GM19238 (cell line): ENCODE measurements at regions not wholly inside any gene's neighbourhood (a gene's known extent, or its start where the extent isn't known, plus 50 kb on each side); places are given as distances from the start of the nearest gene placed in this dataset.
"Not testable (repeated sequence)": the region's sequence is repeated elsewhere in the genome, so short reads cannot be mapped to it uniquely, and the experiment has no call there.

Source experiments
- DNase-seq: peaks from one replicate; pipeline ENCODE4 v3.0.0; 2011; ENCODE audit warnings: low spot score; ENCODE audit not compliant: insufficient read length

DNA sequence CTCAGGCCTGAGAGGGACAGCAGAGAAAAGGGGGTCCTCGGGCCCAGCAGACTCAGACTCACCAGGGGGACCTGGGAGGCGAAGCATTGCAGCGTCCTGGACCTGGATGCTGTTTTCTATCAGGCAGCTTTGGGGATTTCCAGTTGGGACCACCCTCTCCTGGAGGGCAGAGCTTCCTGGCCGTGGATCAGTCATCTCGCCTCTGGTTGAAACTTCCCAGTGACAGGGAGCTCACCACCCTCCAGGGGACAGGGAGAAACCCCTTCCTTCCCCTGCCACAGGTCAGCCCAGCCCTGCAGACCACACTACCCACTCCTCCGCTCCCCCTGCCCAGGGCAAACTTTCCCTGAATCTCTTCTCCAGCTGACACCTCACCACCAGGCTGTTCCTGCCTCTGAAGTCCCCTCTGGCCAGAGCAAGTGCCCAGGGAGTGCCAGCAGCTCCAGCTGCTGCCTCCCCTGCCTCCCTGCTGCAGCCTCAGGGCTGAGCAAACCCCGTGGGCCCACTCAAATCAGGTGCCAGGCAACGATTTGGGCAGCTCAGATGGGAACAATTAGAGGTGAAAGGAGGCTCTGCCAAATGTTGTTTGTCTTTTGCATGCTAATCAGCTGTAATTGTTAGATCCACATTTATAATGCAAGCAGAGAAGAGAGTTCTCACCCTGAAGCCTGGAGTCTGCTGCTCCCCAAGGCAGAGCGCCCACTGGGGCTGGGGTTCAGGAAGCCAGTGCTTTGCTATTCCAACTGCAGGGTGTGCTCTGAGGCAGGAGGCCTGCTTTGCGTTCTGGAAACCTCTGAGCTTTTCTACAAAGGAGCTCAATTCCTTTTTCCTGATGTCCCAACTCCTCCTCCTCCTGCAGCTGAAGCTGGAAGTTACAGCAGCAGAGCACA lies 322.5 kb upstream of the SFSWAP start:
- not testable (repeated sequence) for DNase-seq

DNA sequence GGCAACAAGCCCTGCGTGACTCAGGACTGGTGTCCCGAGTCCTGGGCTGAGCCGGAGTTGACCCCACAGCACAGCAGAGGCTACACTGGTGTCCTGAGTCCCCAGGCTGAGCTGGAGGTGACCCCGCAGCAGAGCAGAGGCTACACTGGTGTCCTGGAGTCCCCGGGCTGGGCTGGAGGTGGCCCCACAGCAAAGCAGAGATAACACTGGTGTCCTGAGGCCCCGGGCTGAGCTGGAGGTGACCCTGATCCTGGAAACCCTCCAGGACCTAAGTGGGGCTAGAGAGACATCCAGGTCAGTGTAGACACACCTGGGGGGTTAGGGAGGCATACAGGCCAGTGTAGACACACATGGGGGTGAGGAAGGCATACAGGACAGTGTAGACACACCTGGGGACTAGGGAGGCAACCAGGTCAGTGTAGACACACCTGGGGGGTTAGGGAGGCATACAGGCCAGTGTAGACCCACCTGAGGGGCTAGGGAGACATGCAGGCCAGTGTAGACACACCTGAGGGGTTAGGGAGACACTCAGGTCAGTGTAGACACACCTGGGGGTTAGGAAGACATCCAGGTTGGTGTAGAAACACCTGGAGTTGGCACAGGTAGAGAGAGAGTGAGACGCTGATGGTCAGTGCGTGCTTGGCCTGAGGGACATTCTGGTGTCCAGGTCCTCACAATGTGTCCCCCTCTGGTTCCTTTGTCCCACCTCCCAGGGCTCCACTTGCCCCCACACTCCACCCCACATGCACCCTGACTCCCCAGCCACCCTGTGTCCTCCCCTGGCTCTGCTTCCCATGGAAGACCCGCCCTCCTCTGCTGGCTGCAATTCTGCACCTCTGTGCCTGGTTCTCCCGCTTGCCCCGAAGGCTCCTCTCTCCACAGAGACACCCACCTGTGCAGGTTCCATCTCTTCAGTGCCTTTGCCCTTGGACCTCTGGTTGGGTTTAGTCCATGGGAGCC lies 321.6 kb upstream of the SFSWAP start:
- no peak for DNase-seq

DNA sequence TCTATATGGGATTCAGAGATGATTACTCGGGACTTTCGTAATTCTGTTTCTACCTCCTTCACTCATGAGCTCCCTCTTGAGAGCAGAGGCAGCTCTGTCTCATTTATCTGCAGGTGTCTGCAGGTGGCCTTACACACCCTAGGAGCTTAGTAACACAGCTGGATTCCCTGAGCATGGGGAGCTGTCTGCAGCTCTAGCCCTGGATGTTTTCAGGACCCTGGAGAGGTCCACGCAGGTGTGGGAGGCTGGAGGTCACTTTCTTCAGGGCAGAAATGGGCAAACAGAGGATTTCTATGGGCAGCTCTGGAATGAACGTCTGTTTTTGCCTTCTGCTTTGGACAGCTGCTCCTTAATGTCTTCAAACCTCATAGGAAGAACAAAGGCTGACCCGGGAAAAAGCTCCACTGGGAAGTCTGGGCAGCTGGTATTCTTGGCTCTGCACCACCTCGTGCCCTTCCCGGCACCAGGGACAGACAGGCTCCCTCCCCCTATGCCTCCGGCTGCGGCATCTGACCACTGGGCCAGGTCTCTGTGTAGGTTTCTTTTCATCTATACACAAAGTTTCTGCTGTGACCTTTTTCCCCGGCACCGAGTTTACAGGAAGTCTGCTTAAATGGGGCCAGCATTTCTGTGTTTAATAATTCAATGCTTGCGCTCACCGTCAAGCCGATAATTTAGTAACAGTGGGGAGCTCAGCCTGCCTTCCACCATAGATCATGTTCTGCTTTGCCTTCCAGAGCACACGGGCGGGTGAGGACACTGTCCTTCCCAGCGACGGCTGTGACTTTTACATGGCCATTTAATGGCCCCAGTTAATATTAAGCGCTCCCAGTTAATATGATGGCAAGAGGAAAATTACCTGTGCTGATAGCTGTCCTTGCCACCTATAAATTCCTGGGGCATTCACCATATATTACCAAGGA lies 320.2 kb upstream of the SFSWAP start:
- no peak for DNase-seq

DNA sequence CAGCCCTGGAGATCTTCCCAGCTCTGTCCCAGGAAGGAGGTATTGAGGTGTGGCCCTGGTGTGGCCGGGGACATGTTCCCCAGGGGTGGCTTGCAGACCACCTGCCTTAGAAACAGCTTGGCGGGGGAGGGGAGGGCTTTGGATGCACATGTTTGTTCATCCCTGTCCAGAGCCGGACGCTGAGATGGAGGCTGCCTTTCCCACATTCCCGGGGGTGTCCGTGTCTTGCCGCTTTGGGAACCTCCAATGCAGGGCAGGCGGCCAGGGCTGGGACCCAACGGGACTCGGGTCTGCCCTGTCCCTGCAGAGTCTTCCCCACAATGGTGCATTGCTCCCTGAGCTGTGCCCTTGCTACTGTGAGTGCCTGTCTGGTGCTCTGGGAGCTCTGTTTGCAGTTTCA lies 319.5 kb upstream of the SFSWAP start:
- DNase-seq, result no peak

DNA sequence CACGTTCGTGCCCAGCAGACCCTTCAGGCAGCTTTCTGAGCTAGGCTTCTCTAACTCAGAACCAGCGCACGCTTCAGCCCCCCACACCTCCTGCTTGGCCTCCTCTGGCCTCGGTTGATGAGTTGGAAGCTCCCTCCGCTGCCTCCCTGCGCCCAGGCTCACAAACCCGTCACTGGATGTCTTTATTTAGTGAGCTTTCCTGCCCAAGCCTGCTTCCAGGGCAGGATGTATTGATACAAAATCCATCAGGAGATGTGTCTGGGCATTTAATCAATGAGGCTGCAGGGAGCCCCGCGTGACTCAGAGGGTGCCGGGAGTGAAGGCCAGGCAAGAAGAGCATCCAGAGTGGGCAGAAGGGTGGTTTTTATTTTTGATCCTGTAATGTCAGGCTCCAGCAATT lies 316.1 kb upstream of the SFSWAP start:
- DNase-seq, result not testable (repeated sequence)

DNA sequence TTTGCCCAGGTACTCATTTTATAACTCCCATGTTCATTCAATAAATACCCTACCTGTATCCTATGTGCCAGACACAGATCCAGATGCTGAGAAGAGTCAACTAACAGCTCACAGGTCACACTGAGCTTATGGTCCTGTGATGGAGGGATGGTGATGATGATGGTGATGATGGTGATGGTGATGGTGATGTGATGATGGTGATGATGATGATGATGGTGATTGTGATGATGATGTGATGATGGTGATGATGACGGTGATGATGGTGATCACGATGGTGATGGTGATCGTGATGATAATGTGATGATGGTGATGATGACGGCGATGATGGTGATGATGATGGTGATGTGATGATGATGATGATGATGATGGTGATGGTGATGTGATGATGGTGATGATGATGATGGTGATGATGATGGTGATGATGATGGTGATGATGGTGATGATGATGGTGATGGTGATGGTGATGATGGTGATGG lies 315.6 kb upstream of the SFSWAP start:
- not testable (repeated sequence) for DNase-seq

DNA sequence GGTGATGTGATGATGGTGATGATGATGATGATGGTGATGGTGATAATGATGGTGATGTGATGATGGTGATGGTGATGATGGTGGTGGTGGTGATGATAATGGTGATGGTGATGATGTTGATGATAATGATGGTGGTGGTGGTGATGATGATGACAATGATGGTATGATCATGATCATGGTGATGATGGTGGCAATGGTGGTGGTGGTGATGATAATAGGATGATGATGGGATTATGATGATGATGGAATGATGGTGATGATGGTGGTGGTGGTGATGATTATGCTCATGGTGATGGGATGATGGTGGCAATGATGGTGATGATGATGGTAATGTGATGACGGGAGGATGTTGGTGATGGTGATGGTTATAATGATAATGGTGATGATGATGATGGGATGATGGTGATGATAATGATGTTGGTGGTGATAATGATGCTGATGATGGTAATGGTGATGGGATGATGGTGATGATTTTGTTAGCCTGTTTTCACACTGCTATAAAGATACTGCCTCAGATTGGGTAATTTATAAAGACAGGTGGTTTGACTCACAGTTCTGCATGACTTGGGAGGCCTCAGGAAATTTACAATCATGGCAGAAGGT lies 314.8 kb upstream of the SFSWAP start:
- no peak for DNase-seq

DNA sequence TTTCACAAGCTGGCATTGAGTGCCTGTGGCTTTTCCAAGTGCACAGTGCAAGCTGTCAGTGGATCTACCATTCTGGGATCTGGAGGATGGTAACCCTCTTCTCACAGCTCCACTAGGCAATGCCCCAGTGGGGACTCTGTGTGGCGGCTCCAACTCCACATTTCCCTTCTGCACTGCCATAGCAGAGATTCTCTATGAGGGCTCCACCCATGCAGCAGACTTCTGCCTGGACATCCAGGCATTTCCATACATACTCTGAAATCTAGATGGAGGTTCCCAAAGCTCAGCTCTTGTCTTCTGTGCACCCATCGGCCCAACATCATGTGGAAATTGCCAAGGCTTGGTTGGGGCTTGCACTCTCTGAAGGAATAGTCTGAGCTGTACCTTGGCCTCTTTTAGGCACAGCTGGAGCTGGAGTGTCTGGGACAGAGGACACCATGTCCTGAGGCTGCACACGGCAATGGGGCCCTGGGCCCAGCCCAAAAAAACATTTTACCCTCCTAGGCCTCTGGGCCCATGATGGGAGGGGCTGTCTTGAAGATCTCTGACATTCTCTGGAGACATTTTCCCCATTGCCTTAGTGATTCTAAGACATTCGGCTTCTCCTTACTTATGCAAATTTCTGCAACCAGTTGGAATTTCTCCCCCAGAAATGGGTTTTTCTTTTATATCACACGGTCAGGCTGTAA lies 313.3 kb upstream of the SFSWAP start:
- no peak for DNase-seq

DNA sequence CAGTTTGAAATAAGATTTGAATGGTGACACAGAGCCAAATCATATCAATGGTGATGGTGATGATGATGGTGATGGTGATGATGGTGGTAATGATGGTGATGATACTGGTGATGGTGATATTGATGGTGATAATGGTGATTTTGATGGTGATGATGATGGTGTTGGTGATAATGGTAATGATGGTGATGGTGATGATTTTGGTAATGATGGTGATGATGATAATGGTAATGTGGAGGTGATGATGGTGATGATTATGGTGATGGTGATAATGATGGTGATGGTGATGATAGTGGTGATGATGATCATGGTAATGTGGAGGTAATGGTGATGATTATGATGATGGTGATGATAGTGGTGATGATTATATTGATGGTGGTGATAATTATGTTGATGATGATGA lies 311.9 kb upstream of the SFSWAP start:
- no peak for DNase-seq

DNA sequence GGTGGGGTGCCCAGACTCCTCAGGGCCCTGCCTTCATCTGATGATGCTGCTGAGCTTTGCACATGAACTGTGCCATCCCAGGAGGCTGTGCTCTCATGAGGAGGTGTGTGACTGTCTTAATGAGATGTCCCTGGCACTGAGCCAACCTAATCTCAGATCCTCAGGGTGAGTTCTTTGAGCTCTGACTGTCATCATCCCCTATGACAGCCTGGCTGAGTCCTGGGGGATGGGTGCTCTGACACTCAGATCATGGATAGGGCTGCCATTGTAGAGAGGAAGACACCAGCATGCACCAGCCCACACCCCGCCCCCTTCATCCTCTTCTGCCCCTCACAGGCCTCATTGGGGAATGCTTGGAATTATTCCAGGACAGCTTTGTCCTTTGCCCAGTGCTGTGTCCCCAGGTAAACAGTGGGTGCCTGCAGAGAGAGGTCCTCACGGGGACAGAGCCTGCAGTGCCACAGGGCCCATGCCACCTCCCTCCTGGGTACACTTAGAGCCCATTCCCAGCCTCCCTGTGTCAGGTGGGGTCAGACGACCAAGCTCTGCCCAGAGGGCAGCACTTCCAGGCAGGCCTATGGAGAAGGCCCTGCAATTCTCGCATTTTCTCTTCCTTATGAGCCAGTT lies 310.1 kb upstream of the SFSWAP start:
- not testable (repeated sequence) for DNase-seq

DNA sequence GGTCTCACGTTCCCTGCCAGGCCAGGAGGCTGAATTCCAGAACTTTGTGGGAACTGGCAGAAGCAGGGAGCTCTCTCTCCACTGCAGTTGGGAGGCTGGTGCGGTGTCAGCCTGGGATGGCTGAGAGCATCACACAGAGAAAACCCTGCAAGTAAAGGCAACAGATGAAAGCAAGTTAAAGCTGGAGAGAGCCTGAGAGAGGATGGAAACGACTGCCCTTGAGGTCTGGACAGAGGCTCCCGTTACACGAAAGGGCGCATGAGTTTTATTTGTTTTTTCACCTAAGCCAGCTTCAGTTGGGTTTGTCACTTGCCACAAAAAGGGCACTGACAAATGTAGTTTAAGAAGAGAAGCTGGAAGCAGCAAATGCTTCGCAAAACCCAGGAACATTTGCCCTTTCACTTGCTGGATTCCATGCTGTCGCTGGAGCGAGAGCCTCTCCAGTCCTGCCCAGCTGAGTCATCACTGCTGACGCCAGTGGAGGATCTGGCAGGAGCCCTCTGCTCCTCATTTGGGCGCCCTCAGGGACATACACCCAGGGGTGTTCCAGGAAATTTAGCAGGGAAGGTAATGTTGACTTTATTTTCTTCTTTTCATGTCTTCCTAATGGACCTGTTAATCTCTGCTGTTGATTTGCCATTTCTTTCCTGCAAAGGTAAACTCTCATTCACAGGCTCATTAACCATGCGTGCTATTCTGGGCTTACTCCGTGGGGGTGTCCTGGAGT lies 308.8 kb upstream of the SFSWAP start:
- not testable (repeated sequence) for DNase-seq

DNA sequence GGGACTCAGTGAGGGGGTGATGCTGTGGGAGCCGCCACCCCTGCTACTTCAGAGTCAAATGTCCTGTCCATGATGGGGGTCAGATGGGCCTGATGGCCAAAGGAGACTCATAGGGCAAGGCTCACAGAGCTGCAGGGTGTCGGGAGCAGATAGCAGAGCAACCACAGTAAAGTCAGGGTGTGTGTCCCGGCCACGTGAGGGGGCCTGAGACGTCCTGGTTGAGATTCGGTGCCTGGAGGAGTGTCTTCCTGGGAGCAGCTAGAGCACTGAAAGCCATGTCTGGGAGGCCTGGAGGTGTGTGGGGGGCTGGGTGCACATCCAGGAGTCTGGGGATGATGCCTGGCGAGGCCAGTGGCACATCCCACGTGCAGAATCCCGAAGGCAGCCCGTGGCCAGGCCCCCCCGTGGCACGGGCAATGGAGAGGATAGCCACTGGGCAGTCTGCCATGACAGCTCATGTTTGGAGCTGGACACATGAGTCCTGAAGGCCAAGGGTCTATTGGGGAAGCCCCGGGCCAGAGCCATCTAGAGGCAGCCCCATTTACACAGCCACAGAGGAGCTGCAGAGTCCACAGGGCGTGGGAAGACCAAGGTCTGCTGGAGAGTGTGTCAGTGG lies 308.0 kb upstream of the SFSWAP start:
- no peak for DNase-seq

DNA sequence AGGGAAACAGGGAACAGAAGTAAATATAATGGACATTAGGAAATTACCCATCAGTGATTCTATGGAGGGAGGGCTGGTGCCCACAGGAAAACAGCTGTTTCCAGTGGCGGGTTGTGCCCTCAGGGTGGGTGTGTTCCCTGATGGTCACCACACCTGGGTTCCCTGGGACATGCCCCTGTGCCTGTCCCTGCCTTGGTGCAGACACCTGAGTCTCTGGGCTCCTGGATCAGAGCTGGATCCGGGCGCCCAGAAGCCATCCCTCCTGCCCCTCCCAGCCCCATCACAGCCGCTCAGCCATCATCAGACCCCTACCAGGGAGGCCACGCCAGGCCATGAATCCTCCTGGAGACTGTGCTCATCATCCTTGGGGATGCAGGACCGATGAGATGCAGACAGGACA lies 307.2 kb upstream of the SFSWAP start:
- no peak for DNase-seq

DNA sequence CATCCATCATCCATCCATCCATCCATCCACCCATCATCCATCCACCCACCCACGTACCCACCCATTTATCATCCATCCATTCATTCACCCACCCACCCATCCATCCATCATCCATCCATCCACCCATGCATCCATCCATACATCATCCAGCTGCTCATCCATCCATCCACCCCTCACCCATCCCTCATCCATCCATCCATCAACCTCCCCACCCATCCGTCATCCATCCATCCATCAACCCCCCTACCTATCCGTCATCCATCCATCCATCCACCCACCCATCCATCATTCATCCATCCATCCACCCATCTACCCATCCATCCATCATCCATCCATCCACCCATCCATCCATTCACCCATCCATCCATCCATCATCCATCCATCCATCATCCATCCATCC lies 306.2 kb upstream of the SFSWAP start:
- no peak for DNase-seq

DNA sequence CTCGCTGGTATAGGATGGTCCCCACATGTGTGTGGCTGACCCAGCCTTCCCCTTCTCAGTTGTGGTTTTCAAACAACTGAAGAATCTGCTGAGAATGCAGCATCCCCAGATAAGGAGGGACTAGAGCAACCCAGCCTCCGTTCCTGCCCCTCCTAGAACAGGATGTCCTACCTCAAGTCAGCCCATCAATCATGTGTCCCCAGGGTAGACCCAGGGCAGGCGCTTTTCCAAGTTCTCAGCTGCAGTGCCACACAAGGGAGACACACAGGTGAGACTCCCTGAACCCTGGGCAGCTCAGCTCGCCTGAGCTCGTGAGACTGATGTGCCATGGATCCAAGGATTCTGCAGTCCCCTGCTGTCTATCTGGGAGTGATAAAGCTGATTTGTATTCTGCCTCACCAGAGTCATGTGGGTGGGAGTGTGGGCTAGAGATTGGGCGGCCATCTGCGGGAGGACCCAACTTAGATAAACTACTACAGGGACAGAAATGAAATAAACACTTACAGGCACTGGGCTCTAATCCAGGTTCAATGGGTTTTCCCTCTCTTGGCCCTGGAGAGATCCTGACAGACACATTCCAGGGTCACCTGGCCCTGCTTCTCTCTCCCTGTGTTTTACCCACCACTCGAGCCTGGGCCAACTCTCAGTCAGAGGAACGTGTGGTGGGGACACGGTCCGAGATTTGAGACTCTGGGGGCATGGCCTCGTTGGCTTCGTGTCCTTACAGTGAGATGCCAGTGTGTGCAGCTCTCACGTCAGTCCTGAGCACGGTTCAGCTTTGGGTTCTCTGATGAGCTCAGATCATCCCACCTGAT lies 303.5 kb upstream of the SFSWAP start:
- DNase-seq, result no peak

DNA sequence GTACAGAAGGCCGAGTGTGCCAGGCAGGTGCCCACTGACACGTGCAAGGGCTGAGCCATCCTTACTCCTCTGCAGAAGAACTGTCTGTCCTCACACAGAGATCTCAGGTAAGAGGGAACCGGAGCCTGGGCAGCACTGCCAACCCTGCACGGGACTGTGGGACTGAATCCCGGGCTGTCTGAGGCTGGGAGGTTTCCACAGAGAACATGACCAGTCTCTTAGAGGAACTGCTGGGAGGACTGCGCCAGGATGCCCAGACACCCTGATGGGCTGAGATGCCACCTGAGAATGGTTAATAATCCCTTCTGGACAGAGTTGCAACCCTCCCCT lies 302.9 kb upstream of the SFSWAP start:
- DNase-seq, result no peak

DNA sequence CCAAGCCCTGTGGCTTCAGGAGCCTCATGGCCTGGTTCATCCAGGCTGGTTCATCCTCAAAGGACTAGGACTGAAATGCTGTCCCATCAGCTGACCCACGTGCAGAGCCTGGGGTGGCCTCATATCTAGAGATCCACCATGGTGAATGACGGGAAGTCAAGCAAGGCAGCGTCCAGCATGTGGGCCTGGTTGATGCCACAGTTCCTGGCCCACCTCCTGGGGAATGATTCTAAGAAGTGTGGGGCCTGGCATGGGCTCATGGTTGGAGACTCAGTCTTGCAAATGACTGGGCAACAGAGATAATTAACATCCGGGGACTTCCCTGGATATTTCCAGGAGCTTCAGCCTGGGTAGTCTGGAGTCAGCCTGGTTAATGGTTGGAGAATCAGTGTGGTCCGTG lies 302.4 kb upstream of the SFSWAP start:
- DNase-seq, result no peak

DNA sequence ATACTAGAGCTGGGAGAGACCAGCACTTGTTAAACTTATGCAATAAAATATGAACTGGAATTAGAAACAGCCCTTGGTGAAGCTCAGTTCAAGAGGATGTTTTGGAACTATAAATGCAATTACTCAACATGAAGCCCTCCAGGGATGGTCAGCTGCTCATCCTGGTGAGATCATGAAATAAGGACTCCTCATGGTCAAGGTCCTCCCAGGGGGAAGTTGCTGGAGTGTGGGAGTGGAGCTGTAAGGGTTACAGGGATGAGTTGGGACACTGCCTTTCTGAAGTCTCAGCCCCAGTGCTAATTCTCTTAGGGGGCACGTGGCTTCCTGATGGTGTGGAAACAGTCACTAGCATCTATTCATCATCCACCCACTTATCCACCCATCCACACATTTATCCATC lies 301.7 kb upstream of the SFSWAP start:
- no peak for DNase-seq
